ENCODE measurements at regions not wholly inside any gene's neighbourhood (a gene's known extent, or its start where the extent isn't known, plus 50 kb on each side); places are given as distances from the start of the nearest gene placed in this dataset.

DNA sequence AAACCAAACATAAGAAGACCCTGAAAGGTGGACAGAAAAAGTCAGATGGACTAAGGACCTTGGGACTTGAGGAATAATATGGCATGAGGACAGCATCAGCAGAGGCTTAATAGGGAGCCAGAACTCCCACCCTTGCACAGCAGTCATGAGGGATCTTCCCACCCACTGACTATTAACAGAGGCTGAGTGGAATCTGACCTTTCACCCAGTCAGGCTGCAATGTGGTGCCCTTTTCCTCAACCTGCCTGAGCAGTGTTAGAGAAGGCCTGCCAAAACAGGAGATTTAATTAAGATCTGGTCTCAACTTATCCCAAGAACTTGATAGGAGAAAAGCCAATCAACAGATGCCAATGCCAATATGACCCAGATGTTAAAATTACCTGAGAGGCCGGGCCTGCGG, 481.9 kb downstream of the KDM4C start:
- no peak for DNase-seq (ENCODE audit: low read depth)

DNA sequence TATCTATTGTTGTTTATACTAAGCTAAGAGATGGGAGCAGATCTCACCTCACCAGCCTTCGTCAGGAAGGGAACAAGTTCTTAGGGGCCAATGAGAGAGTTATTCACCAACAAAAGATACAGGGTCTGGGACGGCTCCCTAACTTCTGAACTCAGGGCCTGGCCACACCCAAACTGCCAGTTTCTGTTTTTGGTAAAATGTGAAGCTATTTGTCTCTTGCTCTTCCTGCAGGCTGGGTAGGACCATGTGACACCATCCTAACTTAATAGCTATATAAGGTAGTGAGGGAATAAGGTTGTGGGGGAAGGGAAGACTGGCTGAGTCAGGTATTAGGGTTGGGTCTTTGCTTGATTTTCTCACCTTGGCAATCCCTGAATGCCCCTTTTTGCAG, 480.5 kb downstream of the KDM4C start:
- DNase-seq (ENCODE audit: low read depth): no peak

DNA sequence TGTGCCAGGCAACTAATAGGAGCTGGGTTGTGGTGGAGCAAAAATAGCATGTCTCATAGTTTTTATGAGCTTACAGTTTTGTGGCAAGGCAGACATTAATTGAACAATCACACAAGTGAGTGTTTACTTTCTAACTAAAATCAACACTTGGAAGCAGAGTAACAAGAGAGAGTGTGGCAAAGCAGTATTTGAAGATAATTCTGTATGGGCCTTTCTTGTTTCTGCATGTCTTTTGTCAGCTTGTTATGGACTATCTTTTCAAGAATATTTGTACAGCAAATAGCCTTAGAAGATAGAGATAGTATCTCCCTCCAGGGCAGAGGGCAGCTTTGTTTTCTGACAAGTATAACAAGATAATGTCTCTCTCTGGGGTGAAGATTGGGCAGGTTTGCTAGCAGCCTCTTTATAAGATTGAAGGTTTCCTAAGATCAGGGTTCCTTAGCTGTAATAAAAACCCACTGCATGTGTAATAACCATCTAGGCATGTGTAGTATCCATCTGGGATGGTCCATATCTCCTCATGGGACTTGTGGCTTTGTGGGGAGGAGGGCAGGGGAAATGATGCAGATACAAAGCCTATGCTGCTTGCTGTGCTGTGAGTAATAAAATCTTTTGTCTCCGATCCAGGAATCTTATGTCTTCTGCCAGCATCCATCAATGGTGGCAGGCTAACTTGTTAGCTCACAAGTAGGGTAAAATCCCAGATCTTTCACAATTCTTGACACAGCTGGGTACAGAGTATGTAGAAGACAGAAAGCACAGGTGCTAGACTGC, 479.9 kb downstream of the KDM4C start:
- DNase-seq (ENCODE audit: low read depth): no peak

DNA sequence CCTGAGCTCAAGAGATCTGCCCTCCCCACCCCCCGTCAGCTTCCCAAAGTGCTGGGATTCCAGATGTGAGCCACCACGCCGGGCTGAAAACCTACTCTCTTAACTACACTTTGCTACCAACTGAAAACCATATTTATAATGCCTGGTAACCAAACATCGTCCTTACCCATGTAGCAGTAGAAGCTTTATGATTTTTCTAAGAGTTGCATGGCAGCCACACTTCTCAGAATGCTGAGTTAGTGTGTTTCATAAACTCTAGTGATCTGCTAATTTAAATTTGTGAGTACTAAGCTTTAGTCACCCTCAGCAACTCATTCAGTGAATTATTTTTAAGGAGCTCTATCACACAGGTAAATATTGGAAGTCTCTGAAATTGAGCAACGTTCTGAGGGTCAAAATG, 478.4 kb downstream of the KDM4C start:
- DNase-seq (ENCODE audit: low read depth): no peak

DNA sequence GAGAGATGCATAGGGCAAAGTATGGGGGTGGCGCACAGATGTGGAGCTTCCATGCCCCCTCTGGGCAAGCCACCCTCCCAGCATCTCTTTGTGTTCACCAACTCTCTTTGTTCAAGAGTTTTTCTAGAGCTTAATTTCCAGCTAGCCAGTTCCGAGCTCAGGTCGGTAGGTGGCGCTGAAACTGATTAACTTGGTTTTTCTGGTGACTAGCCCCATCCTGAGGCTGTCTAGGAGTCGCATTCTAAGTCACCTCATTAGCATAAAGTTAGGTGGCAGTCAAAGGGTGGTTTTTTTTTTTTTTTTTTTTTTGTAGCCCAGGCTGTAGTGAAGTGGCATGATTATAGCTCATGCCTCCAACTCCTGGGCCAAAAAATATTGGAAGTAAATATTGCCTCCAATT, 476.4 kb downstream of the KDM4C start:
- no peak for DNase-seq (ENCODE audit: low read depth)

DNA sequence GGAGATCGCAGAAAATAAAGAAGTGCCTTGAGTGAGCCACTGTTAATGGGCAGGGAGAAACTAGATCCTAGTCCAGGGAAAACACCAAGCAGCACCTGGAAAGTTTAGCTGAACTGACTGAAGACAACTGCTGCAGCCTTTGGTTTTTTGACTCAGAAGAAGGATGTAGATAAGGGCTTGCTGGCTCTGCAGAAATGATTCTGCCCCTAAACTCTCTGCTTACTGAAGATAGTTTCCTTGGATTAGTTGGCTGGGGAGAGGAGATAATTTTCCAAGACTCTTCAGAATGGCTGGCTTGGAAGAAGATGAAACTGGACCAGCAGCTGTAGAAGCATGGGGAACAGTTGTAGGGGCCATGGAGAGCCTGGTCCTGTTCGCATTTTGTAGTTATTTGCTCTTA, 471.8 kb downstream of the KDM4C start:
- DNase-seq (ENCODE audit: low read depth): no peak

DNA sequence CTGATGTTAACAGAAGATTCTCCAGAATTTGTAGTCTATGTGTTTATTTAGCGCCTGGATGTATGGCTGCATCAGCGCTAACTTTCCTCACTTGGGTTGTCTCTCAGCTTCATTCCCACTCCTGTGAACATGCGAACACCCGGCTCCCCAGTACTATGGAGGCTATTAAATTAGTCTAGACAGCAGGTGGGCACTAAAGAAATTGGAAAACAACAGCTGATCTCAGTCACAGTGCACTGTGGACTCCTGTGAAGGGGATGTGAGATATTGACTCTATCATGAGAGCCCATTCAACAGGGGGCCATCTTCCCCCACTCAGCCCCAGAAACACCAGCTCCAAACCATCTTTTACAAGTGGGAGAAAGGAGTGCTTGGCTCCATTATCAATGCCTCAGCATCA, 471.0 kb downstream of the KDM4C start:
- DNase-seq (ENCODE audit: low read depth): no peak

DNA sequence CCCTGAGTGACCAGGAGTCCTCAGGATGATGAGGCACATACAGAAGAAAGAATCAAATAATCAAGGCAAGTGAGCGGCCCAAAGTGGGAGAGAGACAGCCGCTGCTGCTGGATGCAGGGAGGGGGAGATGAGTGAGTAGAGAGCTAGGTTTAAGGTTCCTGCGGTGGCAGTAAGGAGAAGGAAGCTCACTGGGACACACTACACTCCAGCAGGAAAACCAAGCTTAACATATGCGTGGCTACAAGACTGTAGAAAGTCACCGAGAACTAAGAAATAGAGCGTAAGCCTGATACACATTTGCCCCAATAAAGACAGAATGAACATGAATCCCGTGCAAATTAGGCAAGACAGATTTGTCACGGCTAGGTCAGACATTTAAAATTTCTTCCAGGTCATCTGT, 470.2 kb downstream of the KDM4C start:
- DNase-seq (ENCODE audit: low read depth): no peak

DNA sequence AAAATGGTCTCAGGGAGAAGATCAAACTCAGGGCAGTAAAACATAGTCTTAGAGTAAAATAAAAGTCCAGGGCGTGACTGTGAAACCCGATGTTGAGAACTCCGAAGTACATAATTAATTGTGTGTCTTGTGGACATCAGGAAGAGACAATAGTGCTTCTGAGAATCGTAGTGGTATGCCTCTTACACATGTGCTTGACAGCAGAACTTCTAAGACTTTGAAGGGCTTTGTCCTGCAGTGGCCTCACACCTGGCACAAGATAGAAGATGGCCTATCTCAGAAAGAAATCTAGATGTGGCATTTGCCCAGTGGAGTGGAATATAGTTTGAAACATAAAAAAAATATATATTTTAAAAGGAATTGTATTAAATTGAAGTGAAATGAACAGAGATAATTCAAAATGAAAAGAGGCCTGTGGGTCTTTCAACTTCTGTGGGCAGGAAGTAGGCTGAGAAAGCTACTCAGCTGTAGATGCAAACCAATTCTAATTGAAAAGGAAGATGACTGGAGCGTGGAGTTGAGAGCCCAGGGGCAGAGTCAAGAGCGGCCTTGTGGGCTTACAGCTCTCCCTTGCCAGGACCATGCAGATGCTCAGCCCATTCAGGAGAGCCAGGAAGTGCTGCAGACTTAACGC, 468.4 kb downstream of the KDM4C start:
- no peak for DNase-seq (ENCODE audit: low read depth)
